GM21786 (cell line): ENCODE measurements at regions not wholly inside any gene's neighbourhood (a gene's known extent, or its start where the extent isn't known, plus 50 kb on each side); places are given as distances from the start of the nearest gene placed in this dataset.
"Not testable (repeated sequence)": the region's sequence is repeated elsewhere in the genome, so short reads cannot be mapped to it uniquely, and the experiment has no call there.

Experiments
- ATAC-seq: cut with Tn5 transposase; IDR thresholded peaks from one replicate; pipeline ENCODE4 v1.9.1; 2021; ENCODE audit not compliant: unreplicated experiment

DNA sequence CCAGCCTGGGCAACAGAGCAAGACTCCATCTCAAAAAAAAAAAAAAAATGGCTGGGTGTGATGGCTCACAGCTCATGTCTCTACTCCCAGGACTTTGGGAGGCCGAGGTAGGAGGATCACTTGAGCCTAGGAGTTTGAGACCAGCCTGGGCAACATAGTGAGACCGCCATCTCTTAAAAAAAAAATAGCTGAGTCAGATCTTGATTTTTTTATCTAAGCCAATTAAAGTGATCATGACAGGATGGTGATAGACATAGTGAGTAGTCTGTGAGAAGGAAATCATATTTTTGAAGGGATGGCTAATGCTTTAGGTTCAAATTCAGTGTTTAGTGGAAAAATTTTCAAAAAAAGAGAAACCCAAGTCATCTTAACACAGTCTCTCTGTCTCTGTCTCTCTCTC lies 114.6 kb upstream of the JARID2 start:
- no peak for ATAC-seq

GRCh38 chr6:15131651-15132061 lies 114.2 kb upstream of the JARID2 start:
- ATAC-seq, result no peak

GRCh38 chr6:15132167-15132566 lies 113.7 kb upstream of the JARID2 start:
- no peak for ATAC-seq

DNA sequence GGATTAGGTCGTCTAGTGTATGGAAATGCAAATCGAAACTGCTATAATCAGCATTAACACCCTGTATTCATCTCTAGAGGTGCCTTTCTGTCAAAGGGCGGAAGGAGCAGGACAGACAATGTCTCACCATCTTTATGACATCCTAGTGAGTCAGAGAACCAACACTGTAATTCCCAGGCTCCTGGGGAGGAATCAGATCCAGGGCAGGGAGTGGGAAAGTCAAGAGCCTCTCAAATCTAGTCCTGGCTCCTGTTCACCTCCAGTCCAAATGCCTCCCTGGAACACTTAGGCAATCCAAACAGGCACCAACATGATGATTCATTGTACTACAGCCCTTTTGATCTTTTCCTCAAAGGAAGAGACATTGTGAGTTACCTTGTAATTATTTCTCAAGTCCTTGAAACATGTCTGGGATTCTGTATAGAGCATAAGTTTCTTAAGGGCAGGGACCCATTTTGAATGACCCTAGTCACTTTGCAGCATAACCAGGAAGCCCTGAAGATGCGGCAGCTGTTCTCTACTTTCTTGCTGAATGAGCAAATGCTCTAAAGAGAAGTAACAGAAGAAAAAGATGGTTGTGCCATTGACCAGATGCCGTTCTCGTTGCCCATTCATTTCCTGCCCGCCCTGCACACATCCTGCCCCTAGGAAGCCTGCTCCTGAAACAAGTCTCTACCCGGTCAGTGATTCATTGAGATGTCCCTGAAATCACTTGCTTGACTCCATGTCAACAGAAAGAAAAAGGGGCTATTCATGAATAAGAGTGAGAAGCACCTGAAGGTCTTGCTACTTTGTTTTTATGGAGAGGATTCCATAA lies 112.8 kb upstream of the JARID2 start:
- ATAC-seq, result no peak

DNA sequence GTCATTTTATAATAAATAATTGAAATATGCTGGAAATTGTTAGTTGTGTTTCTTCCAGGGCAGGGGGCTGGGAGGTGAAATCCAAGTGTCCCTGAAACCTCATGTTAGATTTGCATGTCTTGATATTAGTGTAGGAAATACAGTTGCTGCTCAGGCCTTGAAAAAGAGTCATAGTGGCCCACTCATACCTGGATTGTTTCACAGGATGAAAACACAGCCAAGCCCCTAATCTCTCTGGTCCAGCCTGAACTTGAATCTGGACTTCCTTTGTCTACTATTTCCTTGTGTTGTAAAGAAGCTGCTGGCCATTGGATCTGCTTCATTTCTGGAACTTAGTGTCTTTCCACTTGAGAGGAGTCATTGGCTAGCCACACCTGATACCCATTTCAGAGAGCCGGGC lies 108.8 kb upstream of the JARID2 start:
- ATAC-seq, result no peak

DNA sequence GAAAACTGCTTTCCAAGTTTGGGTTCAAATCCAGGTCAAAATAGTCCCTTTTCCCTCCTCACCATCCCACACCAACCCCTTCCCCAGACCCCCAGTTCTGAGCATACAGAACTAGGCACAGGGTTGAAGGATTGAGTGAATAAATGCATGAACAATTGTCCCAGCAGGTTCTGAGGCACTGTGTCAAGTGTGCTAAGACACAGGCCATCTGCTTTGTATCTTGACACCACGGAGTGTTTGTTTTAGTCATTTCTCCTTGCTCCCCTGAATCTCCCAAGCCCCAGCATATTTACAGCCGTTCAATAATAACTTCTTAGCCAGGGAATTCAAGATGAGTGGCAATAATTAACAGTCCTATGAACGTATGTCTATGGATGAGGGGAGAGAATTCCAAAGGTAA lies 102.8 kb upstream of the JARID2 start:
- ATAC-seq, result no peak

DNA sequence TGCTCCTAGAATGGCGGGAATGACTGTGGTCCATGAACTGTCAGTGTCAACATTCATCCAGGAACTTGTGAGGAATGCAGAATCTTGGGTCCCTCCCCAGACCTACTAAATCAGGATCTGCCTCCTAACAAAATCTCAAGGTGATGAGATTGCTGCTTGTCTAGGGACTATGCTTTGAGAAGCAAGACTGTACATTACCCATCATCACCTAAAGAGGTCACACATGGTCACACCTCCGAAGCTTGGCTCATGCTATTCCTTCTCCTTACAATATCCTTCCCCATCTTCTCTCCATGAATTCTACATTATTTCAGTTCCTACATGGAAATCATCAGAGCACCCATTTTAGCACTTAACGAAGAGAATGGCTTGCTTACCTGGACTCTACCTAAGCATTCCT lies 102.3 kb upstream of the JARID2 start:
- no peak for ATAC-seq

- no peak for ATAC-seq
These were observed 100.0 kb upstream of the JARID2 start for GRCh38 chr6:15145821-15146220.

- ATAC-seq, result no peak
These were observed 98.0 kb upstream of the JARID2 start for GRCh38 chr6:15147827-15148226.

GRCh38 chr6:15148356-15148946 lies 97.4 kb upstream of the JARID2 start:
- no peak for ATAC-seq

GRCh38 chr6:15150207-15150606 lies 95.7 kb upstream of the JARID2 start:
- ATAC-seq, result no peak

- no peak for ATAC-seq
These were observed 93.2 kb upstream of the JARID2 start for GRCh38 chr6:15152700-15153099.

- no peak for ATAC-seq
These were observed 92.7 kb upstream of the JARID2 start for GRCh38 chr6:15153191-15153590.

GRCh38 chr6:15157479-15157878 lies 88.4 kb upstream of the JARID2 start:
- no peak for ATAC-seq

GRCh38 chr6:15158821-15159619 lies 86.8 kb upstream of the JARID2 start:
- ATAC-seq, result no peak

- no peak for ATAC-seq
These were observed 85.1 kb upstream of the JARID2 start for GRCh38 chr6:15160812-15161211.

- not testable (repeated sequence) for ATAC-seq
These were observed 81.0 kb upstream of the JARID2 start for GRCh38 chr6:15164855-15165254.

- no peak for ATAC-seq
These were observed 79.7 kb upstream of the JARID2 start for GRCh38 chr6:15166121-15166520.

GRCh38 chr6:15170126-15170525 lies 75.7 kb upstream of the JARID2 start:
- no peak for ATAC-seq

GRCh38 chr6:15171026-15171425 lies 74.8 kb upstream of the JARID2 start:
- ATAC-seq, result no peak

DNA sequence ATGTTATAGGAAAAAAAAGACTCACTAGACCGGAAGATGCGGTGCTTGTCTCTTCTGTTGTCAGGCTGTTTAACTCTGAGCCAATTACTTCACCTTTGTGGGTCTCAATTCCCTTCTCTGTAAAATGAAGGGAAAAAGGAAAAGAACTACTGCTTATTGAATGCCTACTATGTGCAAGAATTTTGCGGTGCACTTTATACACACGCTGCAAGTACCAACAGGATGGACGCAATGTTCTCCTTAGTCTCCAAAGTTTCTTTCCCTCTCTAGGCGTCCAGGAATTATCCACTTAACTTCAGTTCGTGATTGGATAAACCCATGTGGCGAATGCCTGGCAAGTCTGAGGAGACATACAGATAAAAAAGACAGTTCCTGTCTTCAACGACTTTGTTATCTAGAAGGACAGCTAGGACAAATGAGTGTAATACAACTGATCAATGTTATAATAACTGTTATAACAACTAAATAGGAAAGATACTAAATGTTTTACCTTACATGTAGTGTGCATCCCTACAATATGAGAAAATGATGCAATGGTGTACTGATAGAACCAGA lies 69.0 kb upstream of the JARID2 start:
- ATAC-seq, result no peak

DNA sequence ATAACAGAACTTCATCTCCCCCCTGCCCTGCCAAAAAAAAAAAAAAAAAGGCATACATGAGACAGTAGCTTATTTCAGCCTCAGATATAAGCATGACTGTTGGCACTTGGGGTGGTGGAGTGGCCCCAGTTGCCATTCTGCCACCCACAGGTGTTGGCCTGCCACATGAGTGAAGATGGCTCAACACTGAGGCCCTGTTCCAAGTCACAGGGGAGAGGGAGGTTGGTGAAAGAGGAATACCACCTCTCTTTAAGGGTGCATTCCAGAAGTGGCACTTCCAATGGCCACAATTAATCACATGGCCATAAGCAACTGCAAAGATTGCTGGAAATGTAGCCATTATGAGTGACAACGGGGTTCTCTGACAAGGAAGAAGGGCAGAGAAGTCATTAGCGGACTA lies 61.9 kb upstream of the JARID2 start:
- no peak for ATAC-seq
